Astrocyte of the spinal cord (primary cell): ENCODE measurements at regions not wholly inside any gene's neighbourhood (a gene's known extent, or its start where the extent isn't known, plus 50 kb on each side); places are given as distances from the start of the nearest gene placed in this dataset.

Experiments
- DNase-seq: peaks from one replicate; pipeline ENCODE4 v3.0.0; 2011; ENCODE audit warnings: low read depth, low spot score
- H3K4me3 ChIP-seq: 2 replicates; pipeline ENCODE4 v1.5.1; 2011; ENCODE audit warnings: low read depth, mild to moderate bottlenecking, low read length, moderate library complexity
- in situ Hi-C: cut with HindIII; loops from 2 replicates; pipeline ENCODE4 v1.10.0; 2017; ENCODE audit warnings: low sequenced_read_pairs
- TF ChIP-seq, protein P1 (sequence below): IDR thresholded peaks from 2 replicates; pipeline ENCODE4 v1.5.1; 2012; ENCODE audit warnings: low read depth, mild to moderate bottlenecking, low read length, inconsistent platforms

DNA sequence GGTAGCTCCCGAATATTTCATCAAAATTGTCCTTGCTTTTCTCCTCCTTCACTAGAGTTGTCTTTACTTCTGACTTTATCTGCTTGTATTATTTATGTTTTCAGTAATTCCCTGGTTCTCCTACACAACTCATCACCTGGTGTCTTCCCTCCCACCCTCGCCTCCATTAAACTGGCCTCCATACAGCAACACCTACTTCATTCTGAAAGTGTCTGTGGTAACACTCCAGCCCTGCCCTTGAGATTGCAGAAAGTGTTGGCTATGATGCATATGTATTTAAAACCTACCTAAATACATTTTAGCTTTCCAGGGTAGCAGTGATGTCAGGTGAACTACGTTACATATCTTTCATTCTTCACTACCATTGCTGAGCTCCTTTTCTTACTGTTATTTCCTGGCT is 833.3 kb upstream of the LRRN3 start:
- H3K4me3 ChIP-seq: no peak overlapping the region
- TF ChIP-seq, protein P1, sequence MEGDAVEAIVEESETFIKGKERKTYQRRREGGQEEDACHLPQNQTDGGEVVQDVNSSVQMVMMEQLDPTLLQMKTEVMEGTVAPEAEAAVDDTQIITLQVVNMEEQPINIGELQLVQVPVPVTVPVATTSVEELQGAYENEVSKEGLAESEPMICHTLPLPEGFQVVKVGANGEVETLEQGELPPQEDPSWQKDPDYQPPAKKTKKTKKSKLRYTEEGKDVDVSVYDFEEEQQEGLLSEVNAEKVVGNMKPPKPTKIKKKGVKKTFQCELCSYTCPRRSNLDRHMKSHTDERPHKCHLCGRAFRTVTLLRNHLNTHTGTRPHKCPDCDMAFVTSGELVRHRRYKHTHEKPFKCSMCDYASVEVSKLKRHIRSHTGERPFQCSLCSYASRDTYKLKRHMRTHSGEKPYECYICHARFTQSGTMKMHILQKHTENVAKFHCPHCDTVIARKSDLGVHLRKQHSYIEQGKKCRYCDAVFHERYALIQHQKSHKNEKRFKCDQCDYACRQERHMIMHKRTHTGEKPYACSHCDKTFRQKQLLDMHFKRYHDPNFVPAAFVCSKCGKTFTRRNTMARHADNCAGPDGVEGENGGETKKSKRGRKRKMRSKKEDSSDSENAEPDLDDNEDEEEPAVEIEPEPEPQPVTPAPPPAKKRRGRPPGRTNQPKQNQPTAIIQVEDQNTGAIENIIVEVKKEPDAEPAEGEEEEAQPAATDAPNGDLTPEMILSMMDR: no peak
- in situ Hi-C loops: no loop called here
- DNase-seq: no peak

GRCh38 chr7:110262251-110262650 is 828.7 kb upstream of the LRRN3 start:
- DNase-seq: no peak
- no peak overlapping the region for H3K4me3 ChIP-seq
- TF ChIP-seq, protein P1: no peak
- in situ Hi-C loops: no loop called here

DNA sequence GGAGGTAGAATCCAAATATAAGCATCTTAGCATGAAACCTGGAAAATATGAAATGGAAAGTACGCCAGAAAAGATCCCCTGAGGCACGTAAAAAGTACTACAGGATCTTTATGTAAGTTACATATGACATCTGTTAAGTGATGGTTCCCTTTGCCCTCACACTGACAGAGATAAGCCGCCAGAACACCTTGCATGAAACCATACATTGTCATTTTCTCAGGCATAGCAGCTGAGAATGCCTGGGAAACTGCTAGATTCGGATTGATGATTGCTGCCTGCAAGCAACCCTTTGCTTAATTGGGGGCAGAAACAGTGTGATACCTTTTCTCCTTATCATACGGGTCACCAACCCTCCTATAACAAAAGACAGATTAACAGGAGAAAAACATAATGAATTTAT is 826.6 kb upstream of the LRRN3 start:
- in situ Hi-C loops: no loop called here
- no peak overlapping the region for H3K4me3 ChIP-seq
- TF ChIP-seq, protein P1: no peak
- no peak for DNase-seq

DNA sequence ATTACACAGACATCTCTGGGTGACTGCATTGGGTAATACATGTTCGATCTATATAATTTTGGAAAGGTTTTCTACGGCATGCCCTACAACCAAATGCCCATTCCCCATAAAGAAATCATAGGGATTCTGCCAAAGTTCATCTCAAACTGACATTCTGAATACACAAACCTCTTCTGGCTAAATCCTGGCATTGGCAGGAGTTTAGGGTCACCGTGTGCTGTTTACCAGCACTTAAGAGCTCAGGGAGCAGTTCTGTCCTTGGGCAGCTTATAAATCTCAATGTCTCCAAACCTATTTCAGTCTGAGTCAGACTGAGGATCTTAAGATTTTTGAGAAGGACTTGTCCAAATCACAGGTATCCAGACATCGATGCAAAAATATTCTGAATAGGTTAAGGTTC is 809.6 kb upstream of the LRRN3 start:
- in situ Hi-C loops: no loop called here

GRCh38 chr7:110283056-110283455 is 807.9 kb upstream of the LRRN3 start:
- DNase-seq: no peak
- H3K4me3 ChIP-seq: no peak overlapping the region
- TF ChIP-seq, protein P1: no peak
- in situ Hi-C loops: no loop called here

More for the DNA sequence above, 809.6 kb upstream of the LRRN3 start:
- DNase-seq: no peak
- TF ChIP-seq, protein P1: no peak
- H3K4me3 ChIP-seq: no peak overlapping the region

GRCh38 chr7:110291430-110291829 is 799.5 kb upstream of the LRRN3 start:
- TF ChIP-seq, protein P1: no peak
- in situ Hi-C loops: no loop called here
- H3K4me3 ChIP-seq: no peak overlapping the region
- no peak for DNase-seq

- H3K4me3 ChIP-seq: no peak overlapping the region
- peak; percentile 2 for DNase-seq
- TF ChIP-seq, protein P1: no peak
- in situ Hi-C loops: no loop called here
Observed at GRCh38 chr7:110296321-110296720, 794.6 kb upstream of the LRRN3 start.
